CD14-positive monocyte (primary cell): ENCODE measurements at regions not wholly inside any gene's neighbourhood (a gene's known extent, or its start where the extent isn't known, plus 50 kb on each side); places are given as distances from the start of the nearest gene placed in this dataset.
"Not testable (repeated sequence)": the region's sequence is repeated elsewhere in the genome, so short reads cannot be mapped to it uniquely, and the experiment has no call there.

ENCODE experiments used
- DNase-seq, 3 donors: peaks; one replicate each; pipeline ENCODE4 v3.0.0-alpha.2; 2011 to 2022
- H2AFZ ChIP-seq: 2 replicates; pipeline ENCODE4 v1.6.0; 2012; ENCODE audit warnings: mild to moderate bottlenecking, low read depth, low read length, inconsistent platforms; ENCODE audit not compliant: insufficient read depth, poor library complexity, severe bottlenecking
- H3K27ac ChIP-seq, 2 donors: 1 replicate in 1 of 2; 2 replicates in 1 of 2; pipeline ENCODE4 v1.5.1; 2012 to 2013; ENCODE audit warnings: low read length in 2 of 2, control low read depth in 1 of 2, inconsistent platforms in 1 of 2, low read depth in 1 of 2, mild to moderate bottlenecking in 1 of 2
- H3K27me3 ChIP-seq, 2 donors: one replicate each; pipeline versions ENCODE4 v1.6.0 to v1.6.1; 2011 to 2013; ENCODE audit warnings: low read length in 2 of 2; ENCODE audit not compliant: control insufficient read depth in 2 of 2, insufficient read depth in 2 of 2
- H3K36me3 ChIP-seq, 2 donors: replicated peaks in 1 of 2; 1 replicate in 1 of 2; 2 replicates in 1 of 2; pipeline versions ENCODE4 v1.5.1 to v1.6.1; 2012 to 2013; ENCODE audit warnings: low read length in 2 of 2, control low read depth in 1 of 2, inconsistent platforms in 1 of 2, mild to moderate bottlenecking in 1 of 2; ENCODE audit not compliant: insufficient read depth in 2 of 2, control insufficient read depth in 1 of 2
- H3K4me1 ChIP-seq, 2 donors: 1 replicate in 1 of 2; 2 replicates in 1 of 2; pipeline versions ENCODE4 v1.5.1 to v1.6.1; 2012 to 2013; ENCODE audit warnings: low read length in 2 of 2, control low read depth in 1 of 2, inconsistent platforms in 1 of 2, mild to moderate bottlenecking in 1 of 2, moderate library complexity in 1 of 2; ENCODE audit not compliant: insufficient read depth in 2 of 2, control insufficient read depth in 1 of 2
- H3K4me2 ChIP-seq: replicated peaks from 2 replicates; pipeline ENCODE3; 2012; ENCODE audit warnings: low read length, moderate library complexity, mild to moderate bottlenecking; ENCODE audit not compliant: poor library complexity, severe bottlenecking; ENCODE audit errors: extremely low read depth
- H3K4me3 ChIP-seq, 3 experiments: fragments of 200-600 bp in 1 of 3; sonication (generic) in 1 of 3; replicated peaks in 1 of 3; 1 replicate in 2 of 3; 2 replicates in 1 of 3; pipeline ENCODE4 v1.5.1; 2011 to 2013; ENCODE audit warnings: low read length in 3 of 3, mild to moderate bottlenecking in 3 of 3, control low read depth in 2 of 3, low read depth in 2 of 3, inconsistent platforms in 1 of 3, moderate library complexity in 1 of 3
- H3K79me2 ChIP-seq: 2 replicates; pipeline ENCODE4 v1.6.0; 2012; ENCODE audit warnings: mild to moderate bottlenecking, control low read depth, inconsistent platforms, low read length, moderate library complexity; ENCODE audit not compliant: insufficient read depth
- H3K9ac ChIP-seq: 2 replicates; pipeline ENCODE4 v1.6.0; 2017; ENCODE audit warnings: low read length, mild to moderate bottlenecking; ENCODE audit not compliant: insufficient read depth, poor library complexity, severe bottlenecking
- H3K9me3 ChIP-seq, 2 donors: replicated peaks in 1 of 2; 1 replicate in 1 of 2; 2 replicates in 1 of 2; pipeline versions ENCODE4 v1.5.1 to v1.6.1; 2012 to 2013; ENCODE audit warnings: low read length in 2 of 2, control low read depth in 1 of 2; ENCODE audit not compliant: control insufficient read depth in 1 of 2, insufficient read depth in 1 of 2
- H4K20me1 ChIP-seq: 2 replicates; pipeline ENCODE4 v1.6.0; 2012; ENCODE audit warnings: mild to moderate bottlenecking, low read length, control low read depth, moderate library complexity; ENCODE audit not compliant: insufficient read depth
- H3K27ac Mint-ChIP-seq, 7 donors: one replicate each; pipeline ENCODE4 v1.8.0; 2020; ENCODE audit warnings: mild to moderate bottlenecking in 7 of 7, mixed read lengths in 7 of 7, moderate library complexity in 6 of 7, inconsistent platforms in 2 of 7
- H3K27me3 Mint-ChIP-seq, 3 donors: one replicate each; pipeline ENCODE4 v1.8.0; 2021 to 2022; ENCODE audit warnings: low read depth in 3 of 3, mild to moderate bottlenecking in 3 of 3, mixed read lengths in 3 of 3, moderate library complexity in 3 of 3, inconsistent platforms in 1 of 3
- H3K36me3 Mint-ChIP-seq, 2 donors: one replicate each; pipeline ENCODE4 v1.8.0; 2020; ENCODE audit warnings: mixed read lengths in 2 of 2, inconsistent platforms in 1 of 2, mild to moderate bottlenecking in 1 of 2
- H3K4me1 Mint-ChIP-seq: one replicate; pipeline ENCODE4 v1.8.0; 2020; ENCODE audit warnings: mild to moderate bottlenecking, mixed read lengths
- H3K4me3 Mint-ChIP-seq, 2 donors: one replicate each; pipeline ENCODE4 v1.8.0; 2020; ENCODE audit warnings: mild to moderate bottlenecking in 2 of 2, mixed read lengths in 2 of 2, moderate library complexity in 1 of 2
- H3K9me3 Mint-ChIP-seq, 7 donors: one replicate each; pipeline ENCODE4 v1.8.0; 2020 to 2022; ENCODE audit warnings: mixed read lengths in 7 of 7, mild to moderate bottlenecking in 6 of 7, moderate library complexity in 6 of 7, inconsistent platforms in 2 of 7
- WGBS: methylation state at CpG from one replicate; pipeline ENCODE4 v1.1.5; 2013; ENCODE audit warnings: missing lambda C conversion rate; ENCODE audit not compliant: insufficient coverage; 5-methylcytosine and 5-hydroxymethylcytosine counted together
- intact Hi-C, 2 donors: fragments of 100-400 bp; cut with micrococcal nuclease; formaldehyde crosslinking; loops; one replicate each; pipeline versions ENCODE4 v1.15.0 to v1.15.1; 2023

DNA sequence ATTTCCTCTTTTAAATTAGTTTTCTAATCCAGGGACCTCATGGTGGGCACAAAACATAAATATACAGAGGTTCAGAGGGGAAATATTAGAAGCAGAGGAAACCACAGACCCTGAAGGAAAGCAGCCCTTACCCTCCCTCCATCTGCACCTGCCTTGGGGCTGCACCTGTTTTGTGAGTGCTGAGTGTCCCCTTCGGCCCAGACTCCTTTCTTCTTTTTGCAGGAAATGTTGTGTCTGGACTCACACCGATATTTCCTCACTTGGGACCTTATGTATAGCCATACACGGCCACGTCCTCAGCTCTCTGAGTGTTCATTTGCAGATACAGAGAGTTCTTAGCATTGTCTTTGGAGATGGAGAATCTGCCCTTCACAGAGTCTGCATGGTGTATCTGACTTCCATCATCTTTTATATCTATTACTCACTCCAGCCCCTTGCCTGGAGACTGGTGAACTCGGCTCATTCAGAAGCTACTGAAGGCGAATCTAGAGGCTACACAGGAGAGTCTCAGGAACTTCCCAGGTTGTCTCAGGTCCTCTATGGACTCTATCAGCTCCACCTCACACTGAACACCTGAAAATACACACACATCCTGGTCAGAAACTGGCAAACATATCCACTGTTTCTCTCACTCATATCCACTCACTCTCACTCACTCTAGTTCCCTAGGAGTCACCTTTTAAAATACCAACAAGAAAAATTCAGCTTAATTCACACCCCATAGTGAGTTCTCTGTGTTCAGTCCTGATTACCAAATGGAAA lies 829.7 kb downstream of the TMEM121 start:
- H3K9me3 Mint-ChIP-seq, H3K27ac Mint-ChIP-seq, H3K36me3 Mint-ChIP-seq, intact Hi-C loops, H3K27me3 Mint-ChIP-seq, H3K27ac ChIP-seq, H3K27me3 ChIP-seq, DNase-seq, H3K4me3 Mint-ChIP-seq, H3K9ac ChIP-seq, H3K79me2 ChIP-seq, H2AFZ ChIP-seq, H3K4me1 ChIP-seq, H3K4me1 Mint-ChIP-seq, H3K9me3 ChIP-seq, H3K4me3 ChIP-seq, H3K4me2 ChIP-seq, H3K36me3 ChIP-seq, H4K20me1 ChIP-seq: not testable (repeated sequence)
- WGBS: 63% methylated on average over 3 of the region's 6 CpGs

- H3K79me2 ChIP-seq, H3K4me3 Mint-ChIP-seq, H3K4me1 Mint-ChIP-seq, H3K36me3 ChIP-seq, H3K36me3 Mint-ChIP-seq, DNase-seq, intact Hi-C loops, H3K4me2 ChIP-seq, H3K27ac ChIP-seq, H3K9me3 Mint-ChIP-seq, H3K27me3 Mint-ChIP-seq, H3K27me3 ChIP-seq, H3K4me1 ChIP-seq, H4K20me1 ChIP-seq, H3K4me3 ChIP-seq, H3K9ac ChIP-seq, H2AFZ ChIP-seq, H3K27ac Mint-ChIP-seq, H3K9me3 ChIP-seq: not testable (repeated sequence)
- no CpG with 5 or more reads among the region's 2 CpGs for WGBS
These were observed 830.2 kb downstream of the TMEM121 start for GRCh38 chr14:106356643-106356930.

GRCh38 chr14:106359157-106359887 lies 832.9 kb downstream of the TMEM121 start:
- H3K27me3 ChIP-seq, H3K36me3 ChIP-seq, H3K9ac ChIP-seq, H3K79me2 ChIP-seq, DNase-seq, intact Hi-C loops, H3K27me3 Mint-ChIP-seq, H3K9me3 Mint-ChIP-seq, H2AFZ ChIP-seq, H3K4me1 Mint-ChIP-seq, H4K20me1 ChIP-seq, H3K27ac Mint-ChIP-seq, H3K27ac ChIP-seq, H3K4me1 ChIP-seq, H3K4me2 ChIP-seq, H3K9me3 ChIP-seq, H3K4me3 ChIP-seq, H3K36me3 Mint-ChIP-seq, H3K4me3 Mint-ChIP-seq: not testable (repeated sequence)
- WGBS: 40% methylated on average over 6 of the region's 17 CpGs

DNA sequence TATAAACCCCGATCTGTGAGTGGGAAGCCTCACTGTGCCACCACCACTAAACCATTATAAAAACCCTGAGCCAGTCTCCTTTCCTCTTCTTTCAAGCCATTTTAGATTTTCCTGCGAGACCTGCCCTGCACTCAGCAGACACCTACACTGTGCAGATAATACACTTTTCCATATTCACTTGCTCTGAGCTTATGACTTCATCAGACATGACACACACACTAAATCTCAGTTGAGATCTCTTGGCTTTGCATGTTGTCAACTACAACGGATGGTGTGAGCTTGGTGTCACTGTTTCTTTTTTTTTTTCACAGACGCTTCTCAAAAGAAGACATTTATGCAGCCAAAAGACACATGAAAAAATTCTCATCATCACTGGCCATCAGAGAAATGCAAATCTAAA lies 839.0 kb downstream of the TMEM121 start:
- DNase-seq, H3K4me1 Mint-ChIP-seq, H3K79me2 ChIP-seq, H3K9me3 Mint-ChIP-seq, H3K36me3 ChIP-seq, H4K20me1 ChIP-seq, H3K4me2 ChIP-seq, H3K9me3 ChIP-seq, H3K9ac ChIP-seq, H3K4me3 ChIP-seq, H3K4me3 Mint-ChIP-seq, intact Hi-C loops, H2AFZ ChIP-seq, H3K4me1 ChIP-seq, H3K27me3 Mint-ChIP-seq, H3K27ac Mint-ChIP-seq, H3K27ac ChIP-seq, H3K27me3 ChIP-seq, H3K36me3 Mint-ChIP-seq: not testable (repeated sequence)
- no CpG with 5 or more reads among the region's 4 CpGs for WGBS
